ENCODE measurements at regions not wholly inside any gene's neighbourhood (a gene's known extent, or its start where the extent isn't known, plus 50 kb on each side); places are given as distances from the start of the nearest gene placed in this dataset.

DNA sequence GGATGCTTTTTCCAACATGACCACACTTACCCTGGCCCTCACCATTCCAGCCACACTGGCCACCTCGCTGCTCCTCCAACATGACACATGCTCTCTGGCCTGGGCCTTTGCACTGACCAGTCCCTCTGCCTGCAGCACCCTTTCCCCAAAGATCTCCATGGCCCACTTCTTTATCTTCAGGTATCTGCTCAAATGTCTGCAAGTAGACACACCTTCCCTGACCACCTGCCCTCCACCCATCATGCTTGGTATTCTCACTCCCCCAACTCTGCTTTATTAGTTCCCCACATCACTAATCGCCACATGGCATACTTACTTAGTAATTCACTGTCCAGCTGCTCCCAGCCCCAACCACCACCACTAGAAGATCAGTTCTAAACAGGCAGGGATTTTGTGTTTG, 214.2 kb downstream of the BCL11A start:
- DNase-seq: no peak
- intact Hi-C loops (cut with DNase I; ENCODE audit: low total_unique reads): no loop called here
- Histone ChIP-seq H3K4me1 (no peaks in the 10 kb centered on the region), H3K36me3 (no peaks in the 10 kb centered on the region), H3K9me3 (no peaks in the 10 kb centered on the region), H3K27ac (no peak overlapping the region), H3K4me3 (no peak overlapping the region), H3K27me3 (no peaks in the 10 kb centered on the region)
- TF ChIP-seq, protein P1, sequence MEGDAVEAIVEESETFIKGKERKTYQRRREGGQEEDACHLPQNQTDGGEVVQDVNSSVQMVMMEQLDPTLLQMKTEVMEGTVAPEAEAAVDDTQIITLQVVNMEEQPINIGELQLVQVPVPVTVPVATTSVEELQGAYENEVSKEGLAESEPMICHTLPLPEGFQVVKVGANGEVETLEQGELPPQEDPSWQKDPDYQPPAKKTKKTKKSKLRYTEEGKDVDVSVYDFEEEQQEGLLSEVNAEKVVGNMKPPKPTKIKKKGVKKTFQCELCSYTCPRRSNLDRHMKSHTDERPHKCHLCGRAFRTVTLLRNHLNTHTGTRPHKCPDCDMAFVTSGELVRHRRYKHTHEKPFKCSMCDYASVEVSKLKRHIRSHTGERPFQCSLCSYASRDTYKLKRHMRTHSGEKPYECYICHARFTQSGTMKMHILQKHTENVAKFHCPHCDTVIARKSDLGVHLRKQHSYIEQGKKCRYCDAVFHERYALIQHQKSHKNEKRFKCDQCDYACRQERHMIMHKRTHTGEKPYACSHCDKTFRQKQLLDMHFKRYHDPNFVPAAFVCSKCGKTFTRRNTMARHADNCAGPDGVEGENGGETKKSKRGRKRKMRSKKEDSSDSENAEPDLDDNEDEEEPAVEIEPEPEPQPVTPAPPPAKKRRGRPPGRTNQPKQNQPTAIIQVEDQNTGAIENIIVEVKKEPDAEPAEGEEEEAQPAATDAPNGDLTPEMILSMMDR (IDR thresholded peaks at IDR 0.05): no peak
- TF ChIP-seq POLR2A (IDR thresholded peaks at IDR 0.05): no peak

DNA sequence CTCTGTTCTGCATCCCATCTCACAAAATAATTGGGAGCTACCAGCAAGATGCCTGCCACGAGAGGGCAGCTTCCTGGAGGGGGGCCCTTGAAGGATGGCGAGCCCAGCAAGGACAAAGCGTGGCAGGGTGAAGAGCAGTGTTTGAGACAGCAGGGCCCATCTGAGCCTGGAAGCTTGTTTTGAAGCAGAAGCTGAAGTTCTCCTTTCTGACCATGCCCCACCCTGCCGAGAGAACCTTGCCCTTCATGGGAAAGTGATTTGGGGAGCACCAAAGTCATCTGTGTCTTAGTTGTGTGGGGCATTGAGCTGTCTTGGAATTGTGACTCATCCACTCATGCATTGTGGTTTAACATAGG, 216.3 kb downstream of the BCL11A start:
- Histone ChIP-seq H3K27me3 (no peaks in the 10 kb centered on the region), H3K36me3 (no peaks in the 10 kb centered on the region), H3K4me3 (no peak overlapping the region), H3K4me1 (no peaks in the 10 kb centered on the region), H3K27ac (no peak overlapping the region), H3K9me3 (no peaks in the 10 kb centered on the region)
- no peak for TF ChIP-seq POLR2A (IDR thresholded peaks at IDR 0.05)
- TF ChIP-seq, protein P1 (IDR thresholded peaks at IDR 0.05): no peak
- no peak for DNase-seq
- intact Hi-C loops (cut with DNase I; ENCODE audit: low total_unique reads): no loop called here

DNA sequence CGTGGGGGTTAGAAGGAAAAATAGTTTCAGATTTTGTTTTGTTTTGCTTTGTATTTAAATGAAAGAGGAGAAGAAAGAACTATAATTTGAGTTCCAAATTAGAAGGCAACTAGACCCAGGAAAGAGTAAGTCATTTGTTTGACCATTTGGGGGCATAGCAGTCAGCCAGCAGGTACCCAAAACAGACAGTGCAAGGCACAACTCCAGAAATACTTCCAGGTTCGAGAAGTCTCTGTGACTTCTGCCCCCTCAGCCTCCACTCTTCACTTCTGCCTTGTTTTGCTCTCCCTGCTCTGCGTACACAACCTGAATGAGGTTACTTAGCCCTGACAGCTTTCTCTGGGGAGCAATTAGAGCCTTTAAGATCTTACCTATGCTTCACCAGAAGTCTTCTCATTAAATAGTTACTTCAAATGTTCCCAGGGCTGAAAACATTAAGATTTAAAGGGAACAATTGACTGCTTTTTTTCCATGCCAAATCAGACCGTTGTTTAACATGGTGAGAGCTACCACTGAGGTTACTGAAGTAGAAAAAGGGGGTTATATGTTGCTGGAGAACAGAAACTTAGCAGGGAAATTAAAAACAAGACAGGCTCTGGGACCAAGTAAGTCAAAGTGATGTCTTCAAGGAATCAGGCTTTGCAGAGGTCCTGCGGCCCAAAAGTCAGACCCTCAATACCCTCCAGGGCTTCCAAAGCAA, 216.9 kb downstream of the BCL11A start:
- no peak for DNase-seq

DNA sequence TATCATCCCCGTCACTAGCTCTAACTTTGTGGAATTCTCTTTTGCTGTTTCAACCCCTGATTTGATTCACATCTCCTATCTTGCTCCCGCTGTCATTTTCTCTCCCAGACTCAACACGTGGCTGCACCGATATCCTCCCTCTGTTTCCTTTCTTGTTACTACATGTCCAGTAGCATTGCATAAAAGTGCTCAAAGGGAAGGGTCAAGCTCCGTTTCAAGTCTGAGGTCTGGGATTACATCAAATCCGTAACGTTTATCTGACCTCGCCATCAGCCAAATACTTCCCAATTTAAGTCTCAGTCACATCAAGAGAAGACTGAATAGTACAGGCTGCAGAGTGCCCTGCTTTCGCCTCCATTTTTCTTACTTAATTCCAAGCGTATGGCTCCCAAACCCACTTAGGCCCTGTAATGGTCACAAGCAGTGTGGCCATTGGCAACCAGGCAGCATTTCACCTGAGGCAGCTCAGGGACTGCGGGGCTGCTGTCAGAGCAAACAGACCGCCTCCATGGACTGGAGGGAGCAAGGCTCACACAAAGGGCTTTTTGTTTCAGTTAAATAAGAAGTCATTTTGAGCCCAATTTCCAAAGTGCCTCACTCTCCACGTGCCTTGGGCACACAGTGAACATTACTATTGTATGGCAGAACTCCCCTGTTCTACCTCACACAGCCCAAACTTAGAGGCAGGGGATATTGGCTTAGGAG, 217.8 kb downstream of the BCL11A start:
- H3K4me1 ChIP-seq: no peaks in the 10 kb centered on the region
- no peaks in the 10 kb centered on the region for H3K36me3 ChIP-seq
- no peaks in the 10 kb centered on the region for H3K9me3 ChIP-seq
- no peaks in the 10 kb centered on the region for H3K27me3 ChIP-seq
- intact Hi-C loops (cut with DNase I; ENCODE audit: low total_unique reads): no loop called here
- H3K4me3 ChIP-seq: no peak overlapping the region
- no peak for TF ChIP-seq POLR2A (IDR thresholded peaks at IDR 0.05)
- TF ChIP-seq, protein P1 (IDR thresholded peaks at IDR 0.05): no peak
- no peak for DNase-seq
- H3K27ac ChIP-seq: no peak overlapping the region

More for the DNA sequence above, 216.9 kb downstream of the BCL11A start:
- no peaks in the 10 kb centered on the region for H3K4me1 ChIP-seq
- intact Hi-C loops (cut with DNase I; ENCODE audit: low total_unique reads): no loop called here
- H3K27me3 ChIP-seq: no peaks in the 10 kb centered on the region
- no peaks in the 10 kb centered on the region for H3K36me3 ChIP-seq
- H3K4me3 ChIP-seq: no peak overlapping the region
- no peak overlapping the region for H3K27ac ChIP-seq
- no peaks in the 10 kb centered on the region for H3K9me3 ChIP-seq
- TF ChIP-seq POLR2A (IDR thresholded peaks at IDR 0.05): no peak
- TF ChIP-seq, protein P1 (IDR thresholded peaks at IDR 0.05): no peak

DNA sequence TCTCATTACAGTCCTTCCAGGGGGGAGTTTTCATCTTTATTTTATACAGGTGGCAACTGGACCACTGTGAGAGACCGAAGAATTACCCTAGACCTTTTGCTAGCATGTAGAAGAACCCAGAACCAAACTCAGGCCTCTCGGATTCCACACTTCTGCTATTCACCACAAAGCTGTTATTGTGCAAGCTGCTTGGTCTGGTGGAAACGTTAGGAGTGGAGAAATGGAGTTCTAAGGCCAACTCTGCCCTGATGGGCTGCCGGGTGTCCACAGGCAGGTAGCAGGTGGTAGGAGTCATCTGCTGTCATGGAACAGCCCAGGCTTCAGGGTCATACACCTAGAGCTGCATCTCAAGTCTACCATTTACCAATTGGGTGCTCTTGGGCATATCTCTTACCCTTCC, 218.8 kb downstream of the BCL11A start:
- no peak for DNase-seq
- no peak overlapping the region for H3K27ac ChIP-seq
- no peaks in the 10 kb centered on the region for H3K4me1 ChIP-seq
- no peaks in the 10 kb centered on the region for H3K27me3 ChIP-seq
- intact Hi-C loops (cut with DNase I; ENCODE audit: low total_unique reads): no loop called here
- no peaks in the 10 kb centered on the region for H3K9me3 ChIP-seq
- H3K4me3 ChIP-seq: no peak overlapping the region
- no peaks in the 10 kb centered on the region for H3K36me3 ChIP-seq
- TF ChIP-seq POLR2A (IDR thresholded peaks at IDR 0.05): no peak
- TF ChIP-seq, protein P1 (IDR thresholded peaks at IDR 0.05): no peak
